Lung (tissue), 11 donors: ENCODE measurements at regions not wholly inside any gene's neighbourhood (a gene's known extent, or its start where the extent isn't known, plus 50 kb on each side); places are given as distances from the start of the nearest gene placed in this dataset.

ENCODE experiments used
- ATAC-seq: fragments of 200-7000 bp; cut with Tn5 transposase; one replicate; pipeline ENCODE4 v1.9.1; 2020; ENCODE audit warnings: moderate number of reproducible peaks; ENCODE audit not compliant: insufficient read depth, low FRiP score
- DNase-seq, 3 donors: peaks; one replicate each; pipeline ENCODE4 v3.0.0-alpha.2; 2013 to 2017
- H3K27ac ChIP-seq, 2 donors: one replicate each; pipeline ENCODE4 v1.5.1; 2013; ENCODE audit warnings: mild to moderate bottlenecking in 2 of 2, moderate library complexity in 2 of 2, control low read depth in 1 of 2, inconsistent platforms in 1 of 2, low read depth in 1 of 2, low read length in 1 of 2
- H3K27me3 ChIP-seq, 3 donors: one replicate each; pipeline ENCODE4 v1.5.1; 2013; ENCODE audit warnings: low read length in 2 of 3; ENCODE audit not compliant: control insufficient read depth in 3 of 3, insufficient read depth in 3 of 3
- H3K36me3 ChIP-seq, 4 donors: one replicate each; pipeline ENCODE4 v1.5.1; 2013; ENCODE audit warnings: low read length in 4 of 4, mild to moderate bottlenecking in 1 of 4, moderate library complexity in 1 of 4; ENCODE audit not compliant: control insufficient read depth in 4 of 4, insufficient read depth in 4 of 4
- H3K4me1 ChIP-seq, 5 donors: one replicate each; pipeline ENCODE4 v1.5.1; 2013; ENCODE audit warnings: low read length in 5 of 5, mild to moderate bottlenecking in 2 of 5, moderate library complexity in 1 of 5; ENCODE audit not compliant: control insufficient read depth in 5 of 5, insufficient read depth in 5 of 5
- H3K4me3 ChIP-seq: one replicate; pipeline ENCODE4 v1.5.1; 2013; ENCODE audit warnings: mild to moderate bottlenecking, control low read depth, moderate library complexity
- H3K9ac ChIP-seq, 2 donors: one replicate each; pipeline ENCODE4 v1.5.1; 2013; ENCODE audit warnings: low read length in 2 of 2, control low read depth in 1 of 2; ENCODE audit not compliant: insufficient read depth in 1 of 2
- H3K9me3 ChIP-seq, 4 donors: one replicate each; pipeline ENCODE4 v1.5.1; 2013; ENCODE audit warnings: low read length in 3 of 4, mild to moderate bottlenecking in 1 of 4, moderate library complexity in 1 of 4; ENCODE audit not compliant: control insufficient read depth in 4 of 4, insufficient read depth in 3 of 4
- CTCF ChIP-seq: IDR thresholded peaks from 2 replicates; pipeline ENCODE4 v1.5.1; 2012; ENCODE audit warnings: mild to moderate bottlenecking; ENCODE audit errors: control extremely low read depth, extremely low read depth
- WGBS, 2 donors: extraction: QIAGEN DNeasy Blood & Tissue Kit; methylation state at CpG; one replicate each; pipeline ENCODE4 v1.1.7; 2013; 5-methylcytosine and 5-hydroxymethylcytosine counted together
- donor health status: control.
- donor health status: control.
- donor health status: Bipolar disorder and iron deficiency.
- donor health status: healthy.
- donor health status: DM: yes; HTN: yes; CAD: no.

- ATAC-seq (no peak), DNase-seq (no peak)
- no peak overlapping the region for H3K4me3 ChIP-seq
- no peak overlapping the region for H3K27ac ChIP-seq
- H3K36me3 ChIP-seq: no peaks in the 10 kb centered on the region
- H3K27me3 ChIP-seq: peaks cover 0 to 3% (median 0%) of the 10 kb centered on the region in 3 donors
- TF ChIP-seq CTCF: no peak
- H3K9ac ChIP-seq: no peak overlapping the region
- H3K9me3 ChIP-seq: no peaks in the 10 kb centered on the region
- no peaks in the 10 kb centered on the region for H3K4me1 ChIP-seq
- WGBS, 2 donors: 64 to 81% methylated on average over 5 of the region's 5 CpGs
Measured at GRCh38 chr2:129436809-129437208, 542.7 kb upstream of the RAB6C start.

GRCh38 chr2:129437725-129438124 is 541.7 kb upstream of the RAB6C start:
- no peak for TF ChIP-seq CTCF
- DNase-seq (no peak), ATAC-seq (no peak)

GRCh38 chr2:129438501-129439057 is 540.9 kb upstream of the RAB6C start:
- Histone ChIP-seq H3K9ac (no peak overlapping the region), H3K4me1 (no peaks in the 10 kb centered on the region), H3K4me3 (no peak overlapping the region), H3K27ac (no peak overlapping the region), H3K27me3 (no peaks in the 10 kb centered on the region), H3K36me3 (no peaks in the 10 kb centered on the region), H3K9me3 (no peaks in the 10 kb centered on the region)
- TF ChIP-seq CTCF: no peak
- DNase-seq (no peak), ATAC-seq (no peak)
- 87 to 88% methylated on average over 13 of the region's 13 CpGs for WGBS, 2 donors

More at GRCh38 chr2:129437725-129438124, 541.7 kb upstream of the RAB6C start:
- H3K4me3 ChIP-seq: no peak overlapping the region
- H3K9me3 ChIP-seq: no peaks in the 10 kb centered on the region
- H3K36me3 ChIP-seq: no peaks in the 10 kb centered on the region
- no peak overlapping the region for H3K9ac ChIP-seq
- no peak overlapping the region for H3K27ac ChIP-seq
- H3K27me3 ChIP-seq: peaks cover 0 to under 1% (median 0%) of the 10 kb centered on the region in 3 donors
- WGBS, 2 donors: 67 to 79% methylated on average over 3 of the region's 3 CpGs
- no peaks in the 10 kb centered on the region for H3K4me1 ChIP-seq
